Common myeloid progenitor, CD34-positive (primary cell): ENCODE measurements at regions not wholly inside any gene's neighbourhood (a gene's known extent, or its start where the extent isn't known, plus 50 kb on each side); places are given as distances from the start of the nearest gene placed in this dataset.

Source experiments
- CTCF ChIA-PET: fragments of 350-600 bp; sonication (Branson Sonifier 250); formaldehyde crosslinking; loops from one replicate; lab custom pipeline; 2021; ENCODE audit warnings: antibody characterized with exemption; lab: Charles Lee
- POLR2A ChIA-PET: fragments of 350-600 bp; sonication (Branson Sonifier 250); formaldehyde crosslinking; loops from one replicate; lab custom pipeline; 2021; ENCODE audit warnings: antibody characterized with exemption; lab: Charles Lee
- DNase-seq, 3 donors: peaks; one replicate each; pipeline versions ENCODE4 v3.0.0 to v3.0.0-alpha.2; 2013
- H3K27ac ChIP-seq, 2 experiments: 1 replicate in 1 of 2; 2 replicates in 1 of 2; pipeline ENCODE4 v1.7.0; 2013; ENCODE audit warnings: inconsistent platforms in 2 of 2, low read length in 2 of 2, mild to moderate bottlenecking in 2 of 2, low read depth in 1 of 2, moderate library complexity in 1 of 2; ENCODE audit not compliant: severe bottlenecking in 2 of 2, insufficient read depth in 1 of 2, poor library complexity in 1 of 2
- H3K27me3 ChIP-seq, 5 experiments: replicated peaks in 2 of 5; 1 replicate in 3 of 5; 2 replicates in 2 of 5; pipeline versions ENCODE4 v1.6.1 to v1.7.0; 2013; ENCODE audit warnings: low read length in 4 of 5, mild to moderate bottlenecking in 2 of 5, moderate library complexity in 2 of 5, inconsistent platforms in 1 of 5; ENCODE audit not compliant: insufficient read depth in 5 of 5, control insufficient read depth in 4 of 5
- H3K36me3 ChIP-seq, 4 experiments: 1 replicate in 2 of 4; 2 replicates in 2 of 4; pipeline versions ENCODE4 v1.6.1 to v1.7.0; 2013; ENCODE audit warnings: low read length in 3 of 4, control low read depth in 1 of 4, mild to moderate bottlenecking in 1 of 4; ENCODE audit not compliant: control insufficient read depth in 4 of 4, insufficient read depth in 4 of 4
- H3K4me1 ChIP-seq, 4 experiments: 1 replicate in 3 of 4; 2 replicates in 1 of 4; pipeline versions ENCODE4 v1.6.1 to v1.7.1; 2013; ENCODE audit warnings: low read length in 3 of 4, mild to moderate bottlenecking in 3 of 4, control low read depth in 1 of 4, inconsistent platforms in 1 of 4, moderate library complexity in 1 of 4; ENCODE audit not compliant: control insufficient read depth in 4 of 4, insufficient read depth in 4 of 4; ENCODE audit errors: control extremely low read depth in 1 of 4
- H3K4me3 ChIP-seq, 7 experiments: 1 replicate in 4 of 7; 2 replicates in 3 of 7; pipeline versions ENCODE4 v1.5.1 to v1.7.0; 2013; ENCODE audit warnings: mild to moderate bottlenecking in 7 of 7, low read length in 6 of 7, moderate library complexity in 6 of 7, inconsistent platforms in 2 of 7, low read depth in 2 of 7, control low read depth in 1 of 7; ENCODE audit not compliant: insufficient read depth in 4 of 7, control insufficient read depth in 1 of 7; ENCODE audit errors: extremely low read depth in 1 of 7
- H3K9me3 ChIP-seq, 5 experiments: 1 replicate in 4 of 5; 2 replicates in 1 of 5; pipeline versions ENCODE4 v1.6.1 to v1.7.1; 2013; ENCODE audit warnings: low read length in 4 of 5, mild to moderate bottlenecking in 2 of 5, inconsistent platforms in 1 of 5, low read depth in 1 of 5, moderate library complexity in 1 of 5; ENCODE audit not compliant: control insufficient read depth in 4 of 5, insufficient read depth in 2 of 5; ENCODE audit errors: control extremely low read depth in 1 of 5
- WGBS: methylation state at CpG from one replicate; pipeline ENCODE4 v1.1.5; 2013; ENCODE audit not compliant: insufficient coverage; 5-methylcytosine and 5-hydroxymethylcytosine counted together

- Histone ChIP-seq H3K27me3 (peaks cover 0 to 2% (median 0%) of the 10 kb centered on the region in 5 experiments), H3K36me3 (no peaks in the 10 kb centered on the region), H3K27ac (no peak overlapping the region), H3K9me3 (peaks cover 0 to 3% (median 2%) of the 10 kb centered on the region in 5 experiments), H3K4me1 (no peaks in the 10 kb centered on the region), H3K4me3 (no peak overlapping the region)
- CTCF ChIA-PET: no interaction called here
- no peak for DNase-seq
- no CpG with 5 or more reads among the region's 1 CpG for WGBS
- POLR2A ChIA-PET: no interaction called here
Observed at GRCh38 chr9:13879981-13880380, 434.0 kb downstream of the NFIB start.

- ChIA-PET POLR2A (no interaction called here), CTCF (no interaction called here)
- H3K27ac ChIP-seq: no peak overlapping the region
- no peaks in the 10 kb centered on the region for H3K4me1 ChIP-seq
- DNase-seq: no peak
- no peaks in the 10 kb centered on the region for H3K36me3 ChIP-seq
- H3K9me3 ChIP-seq: peaks cover 0 to 4% (median 2%) of the 10 kb centered on the region in 5 experiments
- H3K4me3 ChIP-seq: no peak overlapping the region
- 95% methylated on average over 2 of the region's 3 CpGs for WGBS
- peaks cover 0 to 2% (median 0%) of the 10 kb centered on the region in 5 experiments for H3K27me3 ChIP-seq
Observed at GRCh38 chr9:13879011-13879410, 434.9 kb downstream of the NFIB start.

GRCh38 chr9:13878241-13878711, 435.7 kb downstream of the NFIB start:
- H3K27me3 ChIP-seq: peaks cover 0 to 2% (median 0%) of the 10 kb centered on the region in 5 experiments
- H3K36me3 ChIP-seq: no peaks in the 10 kb centered on the region
- ChIA-PET CTCF (no interaction called here), POLR2A (no interaction called here)
- H3K27ac ChIP-seq: no peak overlapping the region
- H3K4me1 ChIP-seq: no peaks in the 10 kb centered on the region
- H3K4me3 ChIP-seq: no peak overlapping the region
- no CpG with 5 or more reads among the region's 3 CpGs for WGBS
- H3K9me3 ChIP-seq: peaks cover 0 to 4% (median 2%) of the 10 kb centered on the region in 5 experiments
- DNase-seq: no peak

- Histone ChIP-seq H3K4me3 (no peak overlapping the region), H3K27me3 (peaks cover 0 to 2% (median 0%) of the 10 kb centered on the region in 5 experiments), H3K36me3 (no peaks in the 10 kb centered on the region), H3K27ac (no peak overlapping the region), H3K9me3 (peaks cover 0 to 4% (median 2%) of the 10 kb centered on the region in 5 experiments), H3K4me1 (no peaks in the 10 kb centered on the region)
- ChIA-PET CTCF (no interaction called here), POLR2A (no interaction called here)
- DNase-seq: no peak
- WGBS: no CpG with 5 or more reads among the region's 1 CpG
Observed at GRCh38 chr9:13876741-13877140, 437.2 kb downstream of the NFIB start.

- ChIA-PET CTCF (no interaction called here), POLR2A (no interaction called here)
- no peak for DNase-seq
- Histone ChIP-seq H3K4me3 (no peak overlapping the region), H3K4me1 (no peaks in the 10 kb centered on the region), H3K9me3 (peaks cover 0 to 4% (median 2%) of the 10 kb centered on the region in 5 experiments), H3K27me3 (peaks cover 0 to 2% (median 0%) of the 10 kb centered on the region in 5 experiments), H3K27ac (no peak overlapping the region), H3K36me3 (no peaks in the 10 kb centered on the region)
- 100% methylated on average over 1 of the region's 3 CpGs for WGBS
Observed at GRCh38 chr9:13873203-13873602, 440.7 kb downstream of the NFIB start.

GRCh38 chr9:13868336-13868735, 445.6 kb downstream of the NFIB start:
- H3K27me3 ChIP-seq: peaks cover 0 to 3% (median 0%) of the 10 kb centered on the region in 5 experiments
- no CpG with 5 or more reads among the region's 4 CpGs for WGBS
- no peak for DNase-seq
- H3K4me3 ChIP-seq: no peak overlapping the region
- ChIA-PET CTCF (no interaction called here), POLR2A (no interaction called here)
- no peaks in the 10 kb centered on the region for H3K9me3 ChIP-seq
- no peak overlapping the region for H3K27ac ChIP-seq
- H3K4me1 ChIP-seq: no peaks in the 10 kb centered on the region
- H3K36me3 ChIP-seq: no peaks in the 10 kb centered on the region

- Histone ChIP-seq H3K27me3 (peaks cover 0 to 4% (median 0%) of the 10 kb centered on the region in 5 experiments), H3K4me1 (no peaks in the 10 kb centered on the region), H3K36me3 (no peaks in the 10 kb centered on the region), H3K4me3 (no peak overlapping the region), H3K27ac (no peak overlapping the region), H3K9me3 (no peaks in the 10 kb centered on the region)
- ChIA-PET CTCF (no interaction called here), POLR2A (no interaction called here)
- no peak for DNase-seq
- WGBS: no CpG with 5 or more reads among the region's 1 CpG
Observed at GRCh38 chr9:13865869-13866268, 448.1 kb downstream of the NFIB start.
